Epithelial cell of proximal tubule (primary cell): ENCODE measurements at regions not wholly inside any gene's neighbourhood (a gene's known extent, or its start where the extent isn't known, plus 50 kb on each side); places are given as distances from the start of the nearest gene placed in this dataset.

Experiments used
- DNase-seq: peaks from one replicate; pipeline ENCODE4 v3.0.0-alpha.2; 2011; ENCODE audit warnings: low read depth
- H3K4me3 ChIP-seq: 2 replicates; pipeline ENCODE4 v1.5.1; 2011; ENCODE audit warnings: low read depth, mild to moderate bottlenecking, low read length
- CTCF ChIP-seq: conservative IDR thresholded peaks from 2 replicates; pipeline ENCODE4 v1.5.1; 2012; ENCODE audit warnings: low read depth, mild to moderate bottlenecking, low read length

DNA sequence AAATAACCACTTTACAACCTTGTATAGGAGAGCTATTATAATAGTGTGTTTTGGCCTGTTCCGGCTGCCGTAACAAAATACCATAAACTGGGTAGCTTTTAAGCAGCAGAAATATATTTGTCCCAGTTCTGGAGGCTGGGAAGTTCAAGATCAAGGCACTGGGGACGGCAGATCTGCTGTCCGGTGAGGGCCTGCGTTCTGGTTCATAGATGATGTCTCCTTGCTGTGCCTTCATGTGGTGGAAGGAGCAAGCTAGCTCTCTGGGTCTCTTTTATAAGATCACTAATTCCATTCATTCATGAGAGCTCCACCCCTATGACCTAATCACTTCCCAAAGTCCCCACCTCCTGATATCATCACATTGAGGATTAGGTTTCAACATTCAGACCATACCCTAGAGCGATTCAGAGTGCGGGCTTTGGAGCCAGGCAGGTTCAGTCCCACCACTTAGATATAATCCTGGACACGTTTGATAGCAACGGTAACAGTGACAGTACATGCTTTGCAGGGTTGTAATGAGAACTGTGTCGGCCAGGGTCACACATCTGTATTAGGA is 76.2 kb upstream of the ZFHX3 start:
- no peak for DNase-seq
- TF ChIP-seq CTCF: no peak
- no peak overlapping the region for H3K4me3 ChIP-seq

DNA sequence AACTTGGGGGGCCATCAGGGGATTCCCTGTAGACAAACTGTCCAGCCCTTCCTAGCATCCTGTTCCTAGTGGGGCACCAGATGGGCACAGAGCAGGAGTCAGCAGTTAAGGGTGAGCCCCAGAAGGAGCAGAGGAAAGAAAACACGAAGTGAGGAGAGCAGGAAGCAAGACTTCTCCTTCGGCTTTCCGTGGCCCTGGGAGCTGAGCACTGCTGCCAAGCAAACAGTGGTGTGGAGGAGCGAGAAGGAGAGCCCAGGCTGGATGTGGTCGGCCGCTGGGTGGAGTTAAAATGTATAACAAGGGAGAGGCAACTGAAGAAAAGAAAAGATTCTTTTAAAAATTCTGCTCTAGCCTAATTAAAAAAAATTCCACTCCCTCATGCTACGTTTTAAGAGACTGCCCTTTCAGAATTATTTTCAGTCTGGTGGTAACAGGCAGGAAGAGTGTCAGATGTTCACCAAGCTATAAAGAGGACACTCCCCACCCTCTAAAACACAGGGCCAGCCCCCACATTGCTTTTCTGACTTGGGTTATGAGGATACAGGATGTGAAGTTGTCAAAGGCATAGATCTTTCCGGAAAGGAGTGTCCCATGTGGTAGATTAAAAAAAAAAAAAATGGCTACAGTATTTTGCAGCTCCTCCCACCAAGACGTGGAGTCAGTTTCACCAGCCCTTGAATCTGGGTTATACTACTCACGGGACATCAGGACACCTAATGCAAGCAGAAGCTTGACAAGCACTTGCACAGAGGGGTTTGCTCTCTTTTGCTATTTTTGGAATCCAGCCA is 74.9 kb upstream of the ZFHX3 start:
- DNase-seq: no peak
- TF ChIP-seq CTCF: no peak

GRCh38 chr16:73116576-73116975 is 68.6 kb upstream of the ZFHX3 start:
- H3K4me3 ChIP-seq: no peak overlapping the region
- no peak for TF ChIP-seq CTCF
- DNase-seq: no peak

More for the DNA sequence above, 74.9 kb upstream of the ZFHX3 start:
- H3K4me3 ChIP-seq: no peak overlapping the region

- H3K4me3 ChIP-seq: no peak overlapping the region
- TF ChIP-seq CTCF: no peak
- no peak for DNase-seq
Measured at GRCh38 chr16:73113336-73113735, 65.4 kb upstream of the ZFHX3 start.

DNA sequence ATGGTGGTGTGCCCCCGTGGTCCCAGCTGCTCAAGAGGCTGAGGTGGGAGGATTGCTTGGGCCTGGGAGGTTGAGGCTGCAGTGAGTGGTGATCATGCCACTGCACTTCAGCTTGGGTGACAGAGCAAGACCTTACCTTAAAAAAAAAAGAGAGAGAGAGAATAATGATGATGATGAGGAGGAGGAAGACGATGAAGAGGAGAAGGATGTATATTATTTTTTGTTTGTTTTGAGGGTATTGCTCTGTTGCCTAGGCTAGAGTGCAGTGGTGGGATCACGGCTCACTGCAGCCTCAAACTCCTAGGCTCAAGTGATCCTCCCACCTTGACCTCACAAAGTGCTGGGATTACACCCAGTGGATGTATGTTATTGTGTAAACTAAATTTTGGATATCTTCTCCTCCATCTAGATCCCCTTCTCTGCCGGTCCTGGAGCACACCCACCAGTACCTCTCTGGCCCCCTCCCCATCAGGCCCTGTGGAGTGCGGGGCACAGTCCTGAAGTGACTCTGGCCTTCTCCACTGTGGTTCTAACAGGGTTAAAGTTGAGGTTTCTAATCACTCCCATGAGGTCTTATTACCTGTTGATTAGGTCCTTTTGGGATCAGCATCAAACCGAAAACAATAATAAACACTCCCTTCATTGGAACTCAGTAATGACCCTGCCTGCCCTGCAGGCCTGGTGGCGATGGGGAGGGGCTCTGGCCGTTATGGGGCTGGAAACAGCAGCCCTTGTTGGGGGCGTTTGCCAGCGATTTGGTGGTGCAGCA is 60.5 kb upstream of the ZFHX3 start:
- TF ChIP-seq CTCF: no peak
- H3K4me3 ChIP-seq: no peak overlapping the region
- DNase-seq: no peak

- no peak for DNase-seq
- no peak for TF ChIP-seq CTCF
Measured at GRCh38 chr16:73107371-73107770, 59.4 kb upstream of the ZFHX3 start.

More at GRCh38 chr16:73107371-73107770, 59.4 kb upstream of the ZFHX3 start:
- no peak overlapping the region for H3K4me3 ChIP-seq
